ENCODE measurements at regions not wholly inside any gene's neighbourhood (a gene's known extent, or its start where the extent isn't known, plus 50 kb on each side); places are given as distances from the start of the nearest gene placed in this dataset.
"Not testable (repeated sequence)": the region's sequence is repeated elsewhere in the genome, so short reads cannot be mapped to it uniquely, and the experiment has no call there.

DNA sequence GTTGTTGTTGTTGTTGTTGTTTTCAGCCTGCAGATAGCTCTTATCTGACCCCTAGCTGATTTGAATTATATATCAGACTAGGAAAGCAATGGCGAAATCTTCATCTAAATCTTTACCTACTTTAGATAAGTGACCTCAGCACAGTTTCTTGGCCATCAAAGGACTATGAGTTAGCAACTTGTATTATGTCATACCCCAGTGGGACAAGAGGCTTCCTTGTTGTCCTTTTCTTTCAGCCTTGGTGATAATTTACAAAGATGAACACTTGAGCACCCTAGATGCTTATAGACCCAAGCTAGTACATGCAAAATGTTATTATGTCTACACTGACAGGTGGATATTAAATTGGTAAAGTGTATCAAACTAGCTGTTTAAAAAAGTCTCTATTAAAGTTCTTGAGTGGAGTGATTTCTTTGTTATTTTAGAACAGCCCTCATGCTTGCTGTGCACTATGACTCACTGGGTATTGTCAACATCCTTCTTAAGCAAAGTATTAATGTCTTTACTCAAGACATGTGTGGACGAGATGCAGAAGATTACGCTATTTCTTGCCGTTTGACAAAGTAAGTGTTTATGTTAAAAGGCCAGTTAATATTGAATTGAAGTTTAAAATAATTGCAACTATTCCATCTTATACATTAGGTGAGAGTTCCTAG is 56.6 kb upstream of the ZNF519 start:
- DNase-seq: not testable (repeated sequence)

All from stimulated activated naive CD4-positive, alpha-beta T cell treated with Interleukin-2 at 50 U/mL for 16 hours (primary cell).